HG03097 (cell line): ENCODE measurements at regions not wholly inside any gene's neighbourhood (a gene's known extent, or its start where the extent isn't known, plus 50 kb on each side); places are given as distances from the start of the nearest gene placed in this dataset.

ENCODE experiments used
- ATAC-seq: cut with Tn5 transposase; IDR thresholded peaks from one replicate; pipeline ENCODE4 v1.9.1; 2021; ENCODE audit not compliant: unreplicated experiment, low FRiP score

GRCh38 chr5:143870362-143870761 lies 58.4 kb downstream of the HMHB1 start:
- ATAC-seq: no peak

GRCh38 chr5:143870871-143871632 lies 59.1 kb downstream of the HMHB1 start:
- ATAC-seq: no peak

- no peak for ATAC-seq
Observed at GRCh38 chr5:143871672-143872071, 59.7 kb downstream of the HMHB1 start.

GRCh38 chr5:143874312-143874711 lies 62.4 kb downstream of the HMHB1 start:
- ATAC-seq: no peak

GRCh38 chr5:143877196-143877595 lies 65.2 kb downstream of the HMHB1 start:
- no peak for ATAC-seq

- ATAC-seq: no peak
Observed at GRCh38 chr5:143878430-143878829, 66.5 kb downstream of the HMHB1 start.

GRCh38 chr5:143879646-143880045 lies 67.7 kb downstream of the HMHB1 start:
- no peak for ATAC-seq

GRCh38 chr5:143880178-143880577 lies 68.2 kb downstream of the HMHB1 start:
- no peak for ATAC-seq

- ATAC-seq: no peak
Observed at GRCh38 chr5:143882520-143882919, 70.6 kb downstream of the HMHB1 start.

GRCh38 chr5:143886096-143886495 lies 74.1 kb downstream of the HMHB1 start:
- no peak for ATAC-seq

GRCh38 chr5:143886651-143887638 lies 75.0 kb downstream of the HMHB1 start:
- ATAC-seq: no peak

GRCh38 chr5:143887903-143888665 lies 76.1 kb downstream of the HMHB1 start:
- ATAC-seq: no peak

GRCh38 chr5:143888912-143889311 lies 77.0 kb downstream of the HMHB1 start:
- no peak for ATAC-seq

- ATAC-seq: no peak
Observed at GRCh38 chr5:143889986-143890385, 78.0 kb downstream of the HMHB1 start.

- ATAC-seq: no peak
Observed at GRCh38 chr5:143890487-143890886, 78.5 kb downstream of the HMHB1 start.

- ATAC-seq: no peak
Observed at GRCh38 chr5:143892271-143892670, 80.3 kb downstream of the HMHB1 start.

- ATAC-seq: no peak
Observed at GRCh38 chr5:143892908-143893307, 80.9 kb downstream of the HMHB1 start.

- ATAC-seq: no peak
Observed at GRCh38 chr5:143893638-143894037, 81.7 kb downstream of the HMHB1 start.

GRCh38 chr5:143896516-143896915 lies 84.6 kb downstream of the HMHB1 start:
- ATAC-seq: no peak

GRCh38 chr5:143896966-143897365 lies 85.0 kb downstream of the HMHB1 start:
- ATAC-seq: no peak

GRCh38 chr5:143898381-143898780 lies 86.4 kb downstream of the HMHB1 start:
- no peak for ATAC-seq
